OCI-LY7 (cell line): ENCODE measurements at regions not wholly inside any gene's neighbourhood (a gene's known extent, or its start where the extent isn't known, plus 50 kb on each side); places are given as distances from the start of the nearest gene placed in this dataset.

Source experiments
- EZH2phosphoT487 ChIP-seq: fragments of 200-600 bp; sonication (generic); IDR thresholded peaks from 2 replicates; pipeline ENCODE4 v1.6.1; 2018; ENCODE audit warnings: low read depth, borderline replicate concordance, mild to moderate bottlenecking, mixed run types, antibody characterized with exemption, low read length, moderate library complexity, mixed read lengths
- TF ChIP-seq, protein P1 (sequence below): fragments of 200-600 bp; sonication (generic); conservative IDR thresholded peaks from 2 replicates; pipeline ENCODE4 v1.5.1; 2014; ENCODE audit warnings: mild to moderate bottlenecking, antibody characterized with exemption, low read length, moderate library complexity, mixed read lengths

DNA sequence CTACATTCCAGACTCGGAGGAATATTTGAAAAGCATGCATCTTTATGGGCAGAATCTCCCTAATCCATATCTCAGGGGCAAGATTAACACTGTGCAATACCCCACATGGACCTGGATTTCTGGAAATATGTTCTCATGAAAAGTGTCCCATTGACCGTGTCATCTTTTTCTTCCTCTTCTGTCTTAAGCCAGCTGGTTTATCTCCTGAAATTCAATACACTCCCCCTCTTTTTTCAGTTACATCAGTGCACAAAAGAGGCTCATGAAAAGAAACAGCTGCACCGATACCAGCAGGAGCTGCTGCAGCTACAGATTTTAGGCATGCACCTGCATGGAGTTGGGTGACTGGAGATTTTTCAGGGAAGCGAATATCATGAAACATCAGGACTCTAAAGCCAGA is 117.2 kb downstream of the SLC4A3 start:
- TF ChIP-seq, protein P1, sequence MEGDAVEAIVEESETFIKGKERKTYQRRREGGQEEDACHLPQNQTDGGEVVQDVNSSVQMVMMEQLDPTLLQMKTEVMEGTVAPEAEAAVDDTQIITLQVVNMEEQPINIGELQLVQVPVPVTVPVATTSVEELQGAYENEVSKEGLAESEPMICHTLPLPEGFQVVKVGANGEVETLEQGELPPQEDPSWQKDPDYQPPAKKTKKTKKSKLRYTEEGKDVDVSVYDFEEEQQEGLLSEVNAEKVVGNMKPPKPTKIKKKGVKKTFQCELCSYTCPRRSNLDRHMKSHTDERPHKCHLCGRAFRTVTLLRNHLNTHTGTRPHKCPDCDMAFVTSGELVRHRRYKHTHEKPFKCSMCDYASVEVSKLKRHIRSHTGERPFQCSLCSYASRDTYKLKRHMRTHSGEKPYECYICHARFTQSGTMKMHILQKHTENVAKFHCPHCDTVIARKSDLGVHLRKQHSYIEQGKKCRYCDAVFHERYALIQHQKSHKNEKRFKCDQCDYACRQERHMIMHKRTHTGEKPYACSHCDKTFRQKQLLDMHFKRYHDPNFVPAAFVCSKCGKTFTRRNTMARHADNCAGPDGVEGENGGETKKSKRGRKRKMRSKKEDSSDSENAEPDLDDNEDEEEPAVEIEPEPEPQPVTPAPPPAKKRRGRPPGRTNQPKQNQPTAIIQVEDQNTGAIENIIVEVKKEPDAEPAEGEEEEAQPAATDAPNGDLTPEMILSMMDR, result no peak
- TF ChIP-seq EZH2phosphoT487, result no peak
